ENCODE measurements at regions not wholly inside any gene's neighbourhood (a gene's known extent, or its start where the extent isn't known, plus 50 kb on each side); places are given as distances from the start of the nearest gene placed in this dataset.

GRCh38 chr16:85302018-85302847, 190.0 kb upstream of the CIBAR2 start:
- no peak for TF ChIP-seq CTCF (conservative IDR thresholded peaks at IDR 0.05)
- TF ChIP-seq ZFX (IDR thresholded peaks at IDR 0.05), result no peak

Data from C4-2B (cell line).